SK-N-SH treated with all-trans-retinoic acid at 6 μM for 48 hours (cell line): ENCODE measurements at regions not wholly inside any gene's neighbourhood (a gene's known extent, or its start where the extent isn't known, plus 50 kb on each side); places are given as distances from the start of the nearest gene placed in this dataset.

Experiments
- ARNTL ChIP-seq: fragments of 450-650 bp; formaldehyde crosslinking; IDR thresholded peaks from 2 replicates; pipeline ENCODE4 v1.5.0; 2020; ENCODE audit warnings: low read depth, mild to moderate bottlenecking, moderate library complexity, borderline replicate concordance
- CSRNP3 ChIP-seq: fragments of 250-450 bp; sonication (Bioruptor Pico); IDR thresholded peaks from 2 replicates; pipeline ENCODE4 v1.5.1; 2021; ENCODE audit warnings: mild to moderate bottlenecking, moderate library complexity
- GLIS3 ChIP-seq: fragments of 250-450 bp; sonication (Bioruptor Pico); IDR thresholded peaks from 2 replicates; pipeline ENCODE4 v1.5.0; 2020; ENCODE audit warnings: mild to moderate bottlenecking, moderate library complexity
- PATZ1 ChIP-seq: fragments of 250-450 bp; sonication (Bioruptor Pico); IDR thresholded peaks from 2 replicates; pipeline ENCODE4 v1.8.0; 2020; ENCODE audit warnings: mild to moderate bottlenecking, moderate library complexity, borderline replicate concordance
- PPARA ChIP-seq: fragments of 250-450 bp; sonication (Bioruptor Pico); IDR thresholded peaks from 2 replicates; pipeline ENCODE4 v1.5.0; 2020; ENCODE audit warnings: mild to moderate bottlenecking, borderline replicate concordance
- TOX ChIP-seq: fragments of 250-450 bp; sonication (Bioruptor Pico); IDR thresholded peaks from 2 replicates; pipeline ENCODE4 v1.8.0; 2021; ENCODE audit warnings: mild to moderate bottlenecking, moderate library complexity, borderline replicate concordance
- ZNF8 ChIP-seq: fragments of 450-650 bp; formaldehyde crosslinking; IDR thresholded peaks from 2 replicates; pipeline ENCODE4 v1.5.0; 2020; ENCODE audit warnings: mild to moderate bottlenecking, moderate library complexity

GRCh38 chr17:71485426-71485825 is 635.4 kb upstream of the SOX9 start:
- no peak for TF ChIP-seq PATZ1
- TF ChIP-seq ZNF8 (CRISPR knock-in tag), result no peak
- no peak for TF ChIP-seq TOX (CRISPR knock-in tag)
- no peak for TF ChIP-seq ARNTL (CRISPR knock-in tag)
- no peak for TF ChIP-seq GLIS3
- no peak for TF ChIP-seq PPARA (CRISPR knock-in tag)
- TF ChIP-seq CSRNP3 (CRISPR knock-in tag), result no peak
